IMR-90 (cell line): ENCODE measurements at regions not wholly inside any gene's neighbourhood (a gene's known extent, or its start where the extent isn't known, plus 50 kb on each side); places are given as distances from the start of the nearest gene placed in this dataset.
"Not testable (repeated sequence)": the region's sequence is repeated elsewhere in the genome, so short reads cannot be mapped to it uniquely, and the experiment has no call there.

Source experiments
- ATAC-seq: fragments of 200-7000 bp; cut with Tn5 transposase; 2 replicates; pipeline ENCODE4 v1.9.1; 2020; ENCODE audit warnings: low read depth, mild to moderate bottlenecking, moderate library complexity
- BruUV-seq: library from RNA; stranded (reverse); fragments of 400-500 nt; replicated peaks from 2 replicates; lab custom pipeline; 2021; lab: Mats Ljungman, UMichigan
- CTCF ChIA-PET: fragments of 300-600 bp; formaldehyde crosslinking; extraction: SDS; loops from one replicate; lab custom pipeline; 2021; ENCODE audit warnings: antibody characterized with exemption; lab: Yijun Ruan, JAX
- POLR2A ChIA-PET: fragments of 300-600 bp; sonication (Branson Sonifier 250); formaldehyde crosslinking; loops from one replicate; lab custom pipeline; 2022; ENCODE audit warnings: antibody characterized with exemption; ENCODE audit not compliant: unreplicated experiment; lab: Charles Lee
- DNase-seq: peaks from one replicate; pipeline ENCODE4 v3.0.0; 2013
- H2AFZ ChIP-seq: replicated peaks from 2 replicates; pipeline ENCODE3; 2013; ENCODE audit warnings: low read length, mild to moderate bottlenecking; ENCODE audit not compliant: poor library complexity
- H2AK5ac ChIP-seq: 2 replicates; pipeline ENCODE4 v1.6.1; 2013; ENCODE audit warnings: low read depth, low read length, inconsistent platforms
- H2AK9ac ChIP-seq: replicated peaks from 2 replicates; pipeline ENCODE3; 2013; ENCODE audit warnings: mild to moderate bottlenecking, low read depth, low read length, moderate library complexity; ENCODE audit not compliant: poor library complexity
- H2BK120ac ChIP-seq: 2 replicates; pipeline ENCODE4 v1.6.1; 2013; ENCODE audit warnings: low read depth, low read length, inconsistent platforms
- H2BK15ac ChIP-seq: 3 replicates; pipeline ENCODE4 v1.6.1; 2013; ENCODE audit warnings: low read depth, low read length, inconsistent platforms
- H2BK20ac ChIP-seq: 2 replicates; pipeline ENCODE4 v1.6.1; 2013; ENCODE audit warnings: low read depth, mild to moderate bottlenecking, inconsistent platforms, low read length, moderate library complexity
- H2BK5ac ChIP-seq: 2 replicates; pipeline ENCODE4 v1.6.1; 2013; ENCODE audit warnings: mild to moderate bottlenecking, low read depth, low read length, inconsistent platforms; ENCODE audit not compliant: poor library complexity, severe bottlenecking
- H3K14ac ChIP-seq: replicated peaks from 2 replicates; pipeline ENCODE4 v1.6.1; 2013; ENCODE audit warnings: low read depth, low read length, inconsistent platforms
- H3K18ac ChIP-seq: 2 replicates; pipeline ENCODE4 v1.6.1; 2013; ENCODE audit warnings: low read depth, low read length, control low read depth
- H3K23ac ChIP-seq: 2 replicates; pipeline ENCODE4 v1.6.1; 2013; ENCODE audit warnings: low read depth, low read length, inconsistent platforms
- H3K27ac ChIP-seq: 2 replicates; pipeline ENCODE4 v1.5.1; 2013; ENCODE audit warnings: mild to moderate bottlenecking, control low read depth, low read length; ENCODE audit not compliant: insufficient read depth
- H3K27me3 ChIP-seq: 2 replicates; pipeline ENCODE4 v1.6.1; 2013; ENCODE audit warnings: low read length; ENCODE audit not compliant: control insufficient read depth, insufficient read depth
- H3K36me3 ChIP-seq: 2 replicates; pipeline ENCODE4 v1.6.1; 2013; ENCODE audit warnings: low read length, mixed read lengths; ENCODE audit not compliant: control insufficient read depth, insufficient read depth
- H3K4ac ChIP-seq: 2 replicates; pipeline ENCODE4 v1.6.1; 2013; ENCODE audit warnings: low read depth, low read length, inconsistent platforms
- H3K4me1 ChIP-seq: 2 replicates; pipeline ENCODE4 v1.6.1; 2013; ENCODE audit warnings: low read length, mixed read lengths; ENCODE audit not compliant: control insufficient read depth, insufficient read depth
- H3K4me2 ChIP-seq: 2 replicates; pipeline ENCODE4 v1.6.1; 2013; ENCODE audit warnings: low read depth, mild to moderate bottlenecking, control low read depth, low read length, moderate library complexity
- H3K4me3 ChIP-seq: 2 replicates; pipeline ENCODE4 v1.5.1; 2013; ENCODE audit warnings: low read depth, mild to moderate bottlenecking, control low read depth, low read length, moderate library complexity; ENCODE audit not compliant: insufficient read depth
- H3K56ac ChIP-seq: 2 replicates; pipeline ENCODE4 v1.6.1; 2013; ENCODE audit warnings: low read length, inconsistent platforms; ENCODE audit not compliant: insufficient read depth; ENCODE audit errors: extremely low read depth
- H3K79me1 ChIP-seq, 2 experiments: 2 replicates each; pipeline ENCODE4 v1.6.1; 2013; ENCODE audit warnings: low read length in 2 of 2, inconsistent platforms in 1 of 2, low read depth in 1 of 2
- H3K9ac ChIP-seq: 2 replicates; pipeline ENCODE4 v1.6.1; 2013; ENCODE audit warnings: low read depth, low read length, control low read depth
- H3K9me1 ChIP-seq: 2 replicates; pipeline ENCODE4 v1.6.1; 2013; ENCODE audit warnings: low read length, inconsistent platforms; ENCODE audit not compliant: insufficient read depth
- H3K9me3 ChIP-seq: 2 replicates; pipeline ENCODE4 v1.6.1; 2013; ENCODE audit warnings: low read length; ENCODE audit not compliant: control insufficient read depth, insufficient read depth
- H4K20me1 ChIP-seq: 2 replicates; pipeline ENCODE4 v1.6.1; 2013; ENCODE audit warnings: low read length, inconsistent platforms; ENCODE audit not compliant: insufficient read depth
- H4K5ac ChIP-seq: 2 replicates; pipeline ENCODE4 v1.6.1; 2013; ENCODE audit warnings: mild to moderate bottlenecking, low read depth, low read length, control low read depth
- H4K8ac ChIP-seq, 2 experiments: 2 replicates each; pipeline ENCODE4 v1.6.1; 2013; ENCODE audit warnings: low read depth in 2 of 2, low read length in 2 of 2, control low read depth in 1 of 2, inconsistent platforms in 1 of 2
- H4K91ac ChIP-seq: 2 replicates; pipeline ENCODE4 v1.6.1; 2013; ENCODE audit warnings: low read depth, low read length, inconsistent platforms; ENCODE audit not compliant: insufficient read depth
- WGBS, 2 experiments: methylation state at CpG; one replicate each; pipeline versions ENCODE4 v1.1.5 to v1.1.7; 2013; ENCODE audit warnings: missing lambda C conversion rate in 2 of 2; ENCODE audit not compliant: insufficient read length in 1 of 2; ENCODE audit errors: extremely low coverage in 2 of 2; 5-methylcytosine and 5-hydroxymethylcytosine counted together
- dilution Hi-C: fragments of 300-500 bp; cut with HindIII; formaldehyde crosslinking; loops from one replicate; pipeline ENCODE4 v1.14.3; 2018; ENCODE audit warnings: low sequenced_read_pairs; ENCODE audit not compliant: unreplicated experiment
- in situ Hi-C: fragments of 300-500 bp; cut with MboI; formaldehyde crosslinking; loops from 3 replicates; pipeline ENCODE4 v1.14.3; 2019; ENCODE audit warnings: low sequenced_read_pairs, inconsistent platforms, mixed read lengths
- intact Hi-C: fragments of 100-400 bp; cut with micrococcal nuclease; formaldehyde crosslinking; loops from 2 replicates; pipeline ENCODE4 v1.10.0; 2022

DNA sequence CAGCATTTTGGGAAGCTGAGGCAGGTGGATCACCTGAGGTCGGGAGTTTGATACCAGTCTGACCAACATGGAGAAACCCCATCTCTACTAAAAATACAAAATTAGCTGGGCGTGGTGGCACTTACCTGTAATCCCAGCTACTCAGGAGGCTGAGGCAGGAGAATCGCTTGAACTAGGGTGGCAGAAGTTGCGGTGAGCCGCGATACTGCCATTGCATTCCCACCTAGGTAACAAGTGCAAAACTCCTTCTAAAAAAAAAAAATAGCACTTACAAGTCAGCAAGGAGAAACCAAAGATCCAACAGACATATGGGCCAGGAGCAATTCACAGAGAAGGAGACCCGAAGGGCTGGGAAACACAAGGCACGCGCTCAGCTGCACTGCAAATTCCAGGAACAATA is 3951.3 kb upstream of the OR11H1 start:
- CTCF ChIA-PET, intact Hi-C loops, H3K4ac ChIP-seq, H2BK20ac ChIP-seq, POLR2A ChIA-PET, H3K4me1 ChIP-seq, BruUV-seq, H3K4me2 ChIP-seq, H3K79me1 ChIP-seq, H3K18ac ChIP-seq, H3K23ac ChIP-seq, H2AFZ ChIP-seq, H2BK5ac ChIP-seq, ATAC-seq, H4K20me1 ChIP-seq, H3K56ac ChIP-seq, H4K5ac ChIP-seq, H2BK15ac ChIP-seq, H3K9ac ChIP-seq, in situ Hi-C loops, H3K4me3 ChIP-seq, H3K9me1 ChIP-seq, H3K27me3 ChIP-seq, H2AK9ac ChIP-seq, DNase-seq, H3K14ac ChIP-seq, H2BK120ac ChIP-seq, dilution Hi-C loops, H2AK5ac ChIP-seq, H4K8ac ChIP-seq, H3K27ac ChIP-seq, H4K91ac ChIP-seq, H3K36me3 ChIP-seq: not testable (repeated sequence)
- WGBS, 2 experiments, result 76% methylated on average over 5 of the region's 9 CpGs; no CpG with 5 or more reads in 1 of the 2 experiments
- H3K9me3 ChIP-seq, result peaks cover 41% of the 10 kb centered on the region

DNA sequence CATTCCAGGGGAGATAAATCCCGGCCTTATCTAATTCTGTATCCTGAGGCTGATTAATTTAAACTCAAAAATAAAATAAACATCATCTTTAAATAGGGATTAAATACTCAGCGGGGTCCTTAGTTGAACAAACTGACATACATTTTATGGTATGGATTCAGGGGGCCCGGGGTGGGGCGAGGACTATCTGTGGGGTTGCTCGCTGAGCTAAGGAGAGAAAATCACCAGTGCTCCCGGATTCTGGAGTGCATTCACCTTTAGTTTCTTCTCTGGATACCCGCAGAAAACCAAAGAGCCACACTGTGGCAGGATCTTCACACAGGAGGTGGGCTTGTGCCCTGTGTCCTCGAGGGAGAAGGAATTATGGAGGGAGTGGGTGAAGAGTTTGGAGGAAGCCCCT is 3949.9 kb upstream of the OR11H1 start:
- 60% methylated on average over 3 of the region's 8 CpGs; no CpG with 5 or more reads in 1 of the 2 experiments for WGBS, 2 experiments
- H3K4me1 ChIP-seq, H3K27me3 ChIP-seq, H3K56ac ChIP-seq, H2AK9ac ChIP-seq, H3K27ac ChIP-seq, H4K5ac ChIP-seq, H2AFZ ChIP-seq, H4K8ac ChIP-seq, H3K4me3 ChIP-seq, H3K23ac ChIP-seq, H3K79me1 ChIP-seq, DNase-seq, H2AK5ac ChIP-seq, H4K91ac ChIP-seq, CTCF ChIA-PET, H3K36me3 ChIP-seq, H2BK15ac ChIP-seq, H3K4ac ChIP-seq, intact Hi-C loops, H3K18ac ChIP-seq, BruUV-seq, POLR2A ChIA-PET, H3K9me1 ChIP-seq, H4K20me1 ChIP-seq, H3K14ac ChIP-seq, H3K9ac ChIP-seq, H2BK120ac ChIP-seq, H2BK20ac ChIP-seq, ATAC-seq, dilution Hi-C loops, H2BK5ac ChIP-seq, in situ Hi-C loops, H3K4me2 ChIP-seq: not testable (repeated sequence)
- peaks cover 40% of the 10 kb centered on the region for H3K9me3 ChIP-seq
